ENCODE measurements at regions not wholly inside any gene's neighbourhood (a gene's known extent, or its start where the extent isn't known, plus 50 kb on each side); places are given as distances from the start of the nearest gene placed in this dataset.

- Histone ChIP-seq H3K27me3 (ENCODE audit: control insufficient read depth in 1 of 2, insufficient read depth in 1 of 2, low read length in 2 of 2) (no peaks in the 10 kb centered on the region), H3K27ac (ENCODE audit: low read length, poor library complexity, severe bottlenecking) (no peak overlapping the region), H3K79me1 (replicated peaks; ENCODE audit: low read length, poor library complexity, severe bottlenecking) (no peaks in the 10 kb centered on the region), H2BK15ac (ENCODE audit: low read depth, poor library complexity, severe bottlenecking) (no peak overlapping the region), H2BK5ac (ENCODE audit: low read depth, low read length, poor library complexity, severe bottlenecking) (no peak overlapping the region), H3K9me3 (ENCODE audit: control insufficient read depth, low read length) (no peaks in the 10 kb centered on the region), H3K23ac (ENCODE audit: low read length in 2 of 2) (no peak overlapping the region), H2BK120ac (ENCODE audit: low read depth, low read length) (no peak overlapping the region), H3K4me2 (ENCODE audit: low read length, poor library complexity, severe bottlenecking) (no peak overlapping the region), H3K4ac (ENCODE audit: low read depth in 1 of 2, low read length in 2 of 2) (no peak overlapping the region), H3K18ac (ENCODE audit: low read depth in 1 of 2, low read length in 2 of 2) (no peak overlapping the region), H3K36me3 (ENCODE audit: control insufficient read depth in 1 of 2, insufficient read depth in 2 of 2, low read depth in 1 of 2, low read length in 2 of 2) (no peaks in the 10 kb centered on the region), H4K91ac (ENCODE audit: low read length) (no peak overlapping the region), H2AFZ (ENCODE audit: low read depth, low read length) (no peak overlapping the region), H4K8ac (ENCODE audit: low read length) (no peak overlapping the region), H3K9ac (ENCODE audit: low read length) (no peak overlapping the region), H3K4me3 (ENCODE audit: insufficient read depth in 1 of 2, low read depth in 1 of 2, low read length in 2 of 2) (no peak overlapping the region), H3K4me1 (ENCODE audit: control insufficient read depth, insufficient read depth, low read depth, low read length) (no peaks in the 10 kb centered on the region), H3K14ac (ENCODE audit: low read length in 2 of 2) (no peak overlapping the region), H2BK12ac (ENCODE audit: low read length in 2 of 2) (no peak overlapping the region), H2AK5ac (ENCODE audit: low read length, severe bottlenecking) (no peak overlapping the region)
- no peak for DNase-seq
- whole genome bisulfite sequencing: 100% methylated on average over 1 of the region's 3 CpGs
Observed at GRCh38 chr18:40096675-40097074, 1858.4 kb upstream of the PIK3C3 start.

- H2BK12ac ChIP-seq (ENCODE audit: low read length in 2 of 2): no peak overlapping the region
- H3K4ac ChIP-seq (ENCODE audit: low read depth in 1 of 2, low read length in 2 of 2): no peak overlapping the region
- 53% methylated on average over 1 of the region's 2 CpGs for WGBS
- no peak overlapping the region for H2AFZ ChIP-seq (ENCODE audit: low read depth, low read length)
- peak; percentile 42 for DNase-seq
- H3K23ac ChIP-seq (ENCODE audit: low read length in 2 of 2): no peak overlapping the region
- no peaks in the 10 kb centered on the region for H3K27me3 ChIP-seq (ENCODE audit: control insufficient read depth in 1 of 2, insufficient read depth in 1 of 2, low read length in 2 of 2)
- H2BK5ac ChIP-seq (ENCODE audit: low read depth, low read length, poor library complexity, severe bottlenecking): no peak overlapping the region
- no peak overlapping the region for H3K4me2 ChIP-seq (ENCODE audit: low read length, poor library complexity, severe bottlenecking)
- no peak overlapping the region for H3K4me3 ChIP-seq (ENCODE audit: insufficient read depth in 1 of 2, low read depth in 1 of 2, low read length in 2 of 2)
- no peak overlapping the region for H3K14ac ChIP-seq (ENCODE audit: low read length in 2 of 2)
- no peak overlapping the region for H4K8ac ChIP-seq (ENCODE audit: low read length)
- H4K91ac ChIP-seq (ENCODE audit: low read length): no peak overlapping the region
- H2BK15ac ChIP-seq (ENCODE audit: low read depth, poor library complexity, severe bottlenecking): no peak overlapping the region
- H3K36me3 ChIP-seq (ENCODE audit: control insufficient read depth in 1 of 2, insufficient read depth in 2 of 2, low read depth in 1 of 2, low read length in 2 of 2): no peaks in the 10 kb centered on the region
- H3K4me1 ChIP-seq (ENCODE audit: control insufficient read depth, insufficient read depth, low read depth, low read length): no peaks in the 10 kb centered on the region
- no peak overlapping the region for H3K27ac ChIP-seq (ENCODE audit: low read length, poor library complexity, severe bottlenecking)
- H3K9ac ChIP-seq (ENCODE audit: low read length): no peak overlapping the region
- no peak overlapping the region for H2AK5ac ChIP-seq (ENCODE audit: low read length, severe bottlenecking)
- no peaks in the 10 kb centered on the region for H3K79me1 ChIP-seq (replicated peaks; ENCODE audit: low read length, poor library complexity, severe bottlenecking)
- no peaks in the 10 kb centered on the region for H3K9me3 ChIP-seq (ENCODE audit: control insufficient read depth, low read length)
- H3K18ac ChIP-seq (ENCODE audit: low read depth in 1 of 2, low read length in 2 of 2): no peak overlapping the region
- H2BK120ac ChIP-seq (ENCODE audit: low read depth, low read length): no peak overlapping the region
Observed at GRCh38 chr18:40094441-40094840, 1860.6 kb upstream of the PIK3C3 start.

DNA sequence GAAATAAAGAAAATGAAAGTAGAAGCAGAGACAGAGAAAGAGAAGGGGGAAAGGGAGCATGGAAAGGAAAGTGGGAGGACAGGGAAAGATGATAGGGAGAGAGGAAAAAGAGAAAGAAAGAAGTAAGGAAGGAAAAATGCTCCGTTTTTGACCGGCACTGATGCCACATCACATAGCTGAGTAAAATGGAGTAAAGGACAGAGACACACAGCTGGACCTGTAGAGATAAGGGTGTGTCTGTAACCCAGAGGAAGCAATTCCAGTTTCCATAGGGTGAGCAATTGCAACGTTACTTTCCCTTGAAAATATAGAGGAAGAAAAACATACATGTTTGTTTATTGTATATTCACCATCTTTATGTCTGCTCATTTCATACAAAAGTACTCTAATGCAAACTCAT is 1866.9 kb upstream of the PIK3C3 start:
- no peak overlapping the region for H3K9ac ChIP-seq (ENCODE audit: low read length)
- no peak overlapping the region for H2BK120ac ChIP-seq (ENCODE audit: low read depth, low read length)
- no peak overlapping the region for H2BK15ac ChIP-seq (ENCODE audit: low read depth, poor library complexity, severe bottlenecking)
- no peak overlapping the region for H2AK5ac ChIP-seq (ENCODE audit: low read length, severe bottlenecking)
- H2BK12ac ChIP-seq (ENCODE audit: low read length in 2 of 2): no peak overlapping the region
- WGBS: 86% methylated on average over 2 of the region's 3 CpGs
- no peak overlapping the region for H2AFZ ChIP-seq (ENCODE audit: low read depth, low read length)
- no peak overlapping the region for H2BK5ac ChIP-seq (ENCODE audit: low read depth, low read length, poor library complexity, severe bottlenecking)
- DNase-seq: no peak
- H3K18ac ChIP-seq (ENCODE audit: low read depth in 1 of 2, low read length in 2 of 2): no peak overlapping the region
- no peak overlapping the region for H3K27ac ChIP-seq (ENCODE audit: low read length, poor library complexity, severe bottlenecking)
- H3K27me3 ChIP-seq (ENCODE audit: control insufficient read depth in 1 of 2, insufficient read depth in 1 of 2, low read length in 2 of 2): no peaks in the 10 kb centered on the region
- no peaks in the 10 kb centered on the region for H3K9me3 ChIP-seq (ENCODE audit: control insufficient read depth, low read length)
- H4K8ac ChIP-seq (ENCODE audit: low read length): no peak overlapping the region
- no peak overlapping the region for H3K23ac ChIP-seq (ENCODE audit: low read length in 2 of 2)
- no peak overlapping the region for H3K4ac ChIP-seq (ENCODE audit: low read depth in 1 of 2, low read length in 2 of 2)
- no peak overlapping the region for H3K4me2 ChIP-seq (ENCODE audit: low read length, poor library complexity, severe bottlenecking)
- no peaks in the 10 kb centered on the region for H3K4me1 ChIP-seq (ENCODE audit: control insufficient read depth, insufficient read depth, low read depth, low read length)
- no peak overlapping the region for H4K91ac ChIP-seq (ENCODE audit: low read length)
- H3K14ac ChIP-seq (ENCODE audit: low read length in 2 of 2): no peak overlapping the region
- H3K36me3 ChIP-seq (ENCODE audit: control insufficient read depth in 1 of 2, insufficient read depth in 2 of 2, low read depth in 1 of 2, low read length in 2 of 2): no peaks in the 10 kb centered on the region
- peak overlapping the region in 1 of 2 experiments; percentile 57 for H3K4me3 ChIP-seq (ENCODE audit: insufficient read depth in 1 of 2, low read depth in 1 of 2, low read length in 2 of 2)
- H3K79me1 ChIP-seq (replicated peaks; ENCODE audit: low read length, poor library complexity, severe bottlenecking): no peaks in the 10 kb centered on the region

GRCh38 chr18:40079786-40080185 is 1875.2 kb upstream of the PIK3C3 start:
- Histone ChIP-seq H3K79me1 (replicated peaks; ENCODE audit: low read length, poor library complexity, severe bottlenecking) (no peaks in the 10 kb centered on the region), H2BK15ac (ENCODE audit: low read depth, poor library complexity, severe bottlenecking) (no peak overlapping the region), H3K4me2 (ENCODE audit: low read length, poor library complexity, severe bottlenecking) (no peak overlapping the region), H2BK120ac (ENCODE audit: low read depth, low read length) (no peak overlapping the region), H4K91ac (ENCODE audit: low read length) (no peak overlapping the region), H3K18ac (ENCODE audit: low read depth in 1 of 2, low read length in 2 of 2) (no peak overlapping the region), H3K27me3 (ENCODE audit: control insufficient read depth in 1 of 2, insufficient read depth in 1 of 2, low read length in 2 of 2) (no peaks in the 10 kb centered on the region), H2AFZ (ENCODE audit: low read depth, low read length) (no peak overlapping the region), H3K14ac (ENCODE audit: low read length in 2 of 2) (no peak overlapping the region), H3K27ac (ENCODE audit: low read length, poor library complexity, severe bottlenecking) (no peak overlapping the region), H3K36me3 (ENCODE audit: control insufficient read depth in 1 of 2, insufficient read depth in 2 of 2, low read depth in 1 of 2, low read length in 2 of 2) (no peaks in the 10 kb centered on the region), H3K4ac (ENCODE audit: low read depth in 1 of 2, low read length in 2 of 2) (no peak overlapping the region), H3K4me1 (ENCODE audit: control insufficient read depth, insufficient read depth, low read depth, low read length) (no peaks in the 10 kb centered on the region), H3K9me3 (ENCODE audit: control insufficient read depth, low read length) (no peaks in the 10 kb centered on the region), H2AK5ac (ENCODE audit: low read length, severe bottlenecking) (no peak overlapping the region), H2BK12ac (ENCODE audit: low read length in 2 of 2) (no peak overlapping the region), H3K9ac (ENCODE audit: low read length) (no peak overlapping the region), H3K4me3 (ENCODE audit: insufficient read depth in 1 of 2, low read depth in 1 of 2, low read length in 2 of 2) (no peak overlapping the region), H4K8ac (ENCODE audit: low read length) (no peak overlapping the region), H2BK5ac (ENCODE audit: low read depth, low read length, poor library complexity, severe bottlenecking) (no peak overlapping the region), H3K23ac (ENCODE audit: low read length in 2 of 2) (no peak overlapping the region)
- no CpG with 5 or more reads among the region's 2 CpGs for WGBS
- no peak for DNase-seq
